ENCODE measurements at regions not wholly inside any gene's neighbourhood (a gene's known extent, or its start where the extent isn't known, plus 50 kb on each side); places are given as distances from the start of the nearest gene placed in this dataset.
"Not testable (repeated sequence)": the region's sequence is repeated elsewhere in the genome, so short reads cannot be mapped to it uniquely, and the experiment has no call there.

- DNase-seq (ENCODE audit: low spot score): no peak
- no peak for TF ChIP-seq CTCF (IDR thresholded peaks at IDR 0.05; ENCODE audit: extremely low read depth, missing control alignments)
Observed at GRCh38 chr1:222377428-222378088, 170.3 kb downstream of the HHIPL2 start.

GRCh38 chr1:222376791-222377190 is 171.1 kb downstream of the HHIPL2 start:
- not testable (repeated sequence) for DNase-seq (ENCODE audit: low spot score)

- DNase-seq (ENCODE audit: low spot score): no peak
Observed at GRCh38 chr1:222375701-222376100, 172.2 kb downstream of the HHIPL2 start.

GRCh38 chr1:222373831-222374602 is 173.9 kb downstream of the HHIPL2 start:
- DNase-seq (ENCODE audit: low spot score): no peak
- TF ChIP-seq CTCF (IDR thresholded peaks at IDR 0.05; ENCODE audit: extremely low read depth, missing control alignments): no peak

More at GRCh38 chr1:222375701-222376100, 172.2 kb downstream of the HHIPL2 start:
- no peak for TF ChIP-seq CTCF (IDR thresholded peaks at IDR 0.05; ENCODE audit: extremely low read depth, missing control alignments)

DNA sequence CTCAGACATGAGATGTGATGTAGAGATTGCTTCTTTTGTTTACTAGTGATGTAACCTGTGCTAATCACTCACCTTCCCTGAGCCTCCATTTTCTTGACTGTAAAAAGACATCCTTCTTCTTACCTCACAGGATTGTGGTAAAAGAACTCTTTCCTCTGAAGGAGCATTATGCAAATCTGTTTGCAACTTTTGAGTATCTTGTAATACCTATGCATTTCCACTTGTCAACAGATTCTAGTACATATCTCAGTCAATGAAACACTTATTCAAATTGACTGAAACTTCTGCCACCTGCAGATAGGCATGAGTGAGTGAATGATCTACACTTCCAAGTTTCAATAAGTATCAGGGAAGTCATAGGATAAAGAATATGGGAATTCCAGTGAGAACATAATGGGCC is 174.7 kb downstream of the HHIPL2 start:
- no peak for DNase-seq (ENCODE audit: low spot score)
- no peak for TF ChIP-seq CTCF (IDR thresholded peaks at IDR 0.05; ENCODE audit: extremely low read depth, missing control alignments)

DNA sequence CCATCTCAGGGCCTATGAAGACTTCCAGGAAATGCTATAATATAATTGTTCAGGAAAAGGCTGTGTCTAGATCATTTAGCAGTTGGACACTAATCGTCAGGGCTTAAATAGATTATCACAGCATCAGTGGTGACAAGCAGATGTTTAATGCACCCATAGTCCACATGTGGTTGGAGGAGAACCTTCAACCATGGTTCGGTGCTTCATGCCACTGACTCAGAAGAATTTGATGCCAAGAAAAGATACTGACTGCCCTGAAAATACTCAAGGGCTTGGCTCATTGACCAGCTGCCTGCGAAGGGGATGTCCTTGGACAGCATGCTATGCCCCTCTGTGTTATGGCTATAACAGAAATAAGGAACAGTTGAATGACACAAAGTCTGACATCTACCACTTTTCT is 175.7 kb downstream of the HHIPL2 start:
- TF ChIP-seq CTCF (IDR thresholded peaks at IDR 0.05; ENCODE audit: extremely low read depth, missing control alignments): no peak
- no peak for DNase-seq (ENCODE audit: low spot score)

DNA sequence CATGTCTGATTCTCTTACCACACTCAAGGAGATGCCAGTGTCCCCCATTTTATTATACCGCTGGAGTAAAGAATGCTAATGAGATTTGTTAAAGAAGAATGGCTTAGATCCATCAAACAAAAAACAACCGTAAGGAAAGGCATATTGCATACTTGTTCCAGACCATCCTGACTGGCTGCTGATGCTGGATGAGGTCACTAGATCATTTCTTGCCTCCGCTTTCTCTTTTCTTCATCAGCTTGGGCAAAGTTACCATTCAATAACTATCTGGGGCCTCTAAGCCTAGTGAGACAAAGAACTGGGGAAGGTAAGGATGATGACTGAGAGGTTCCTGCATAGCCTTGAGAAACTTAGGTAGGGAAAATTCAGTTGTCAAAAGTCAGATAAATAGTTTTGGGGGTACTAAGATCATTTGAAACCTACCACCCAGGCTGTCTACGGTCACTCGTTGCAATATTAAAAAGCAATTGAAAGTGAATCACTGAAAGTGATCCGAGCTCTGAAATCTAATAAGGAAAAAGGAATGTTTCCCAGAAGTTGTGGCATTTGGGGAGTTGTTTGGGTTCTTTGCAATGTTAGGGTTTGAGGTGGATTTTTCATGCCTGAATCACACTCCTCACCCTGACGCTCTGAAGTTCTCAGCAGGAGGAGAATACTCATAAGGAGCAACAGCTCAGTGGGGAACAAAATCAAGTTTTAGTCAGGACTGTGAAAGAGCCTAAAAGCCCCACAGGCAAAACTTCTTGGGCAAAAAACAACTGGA is 176.8 kb downstream of the HHIPL2 start:
- TF ChIP-seq CTCF (IDR thresholded peaks at IDR 0.05; ENCODE audit: extremely low read depth, missing control alignments): no peak
- no peak for DNase-seq (ENCODE audit: low spot score)

Measured in GM20000 (cell line).